ENCODE measurements at regions not wholly inside any gene's neighbourhood (a gene's known extent, or its start where the extent isn't known, plus 50 kb on each side); places are given as distances from the start of the nearest gene placed in this dataset.

DNA sequence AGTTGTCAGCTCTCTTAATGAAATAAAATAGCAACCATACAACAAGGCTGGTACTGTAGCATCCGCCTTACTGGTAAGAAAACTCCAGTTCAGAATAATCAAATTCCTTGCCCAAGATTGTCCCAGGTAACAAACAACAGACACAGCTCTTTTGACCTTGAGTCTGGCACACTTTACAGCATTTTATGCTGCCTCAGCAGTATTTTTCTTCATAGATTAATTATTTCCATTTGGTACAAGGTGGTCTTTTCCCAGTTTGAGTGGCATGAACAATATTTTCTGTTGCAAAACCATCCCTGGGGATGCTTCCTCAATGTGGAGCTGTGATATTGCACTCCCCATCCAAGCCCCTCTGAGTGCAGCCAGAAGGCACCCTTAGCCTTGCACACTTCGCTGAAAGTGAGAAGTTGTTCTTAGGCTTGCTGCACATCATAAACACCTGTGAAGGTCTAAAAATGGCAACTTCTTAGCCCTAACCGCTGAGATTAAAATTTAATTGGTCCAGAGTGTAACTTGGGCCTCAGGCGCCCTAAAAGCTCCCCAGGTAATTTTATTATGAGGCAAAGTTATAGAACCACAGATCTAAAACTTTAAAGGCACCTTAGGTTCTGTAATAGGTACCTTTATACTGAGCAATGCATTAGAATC, 523.3 kb downstream of the CMPK2 start:
- H3K79me2 ChIP-seq (ENCODE audit: control insufficient read depth, insufficient read depth, low read length): no peaks in the 10 kb centered on the region
- no peak overlapping the region for H3K4me3 ChIP-seq (ENCODE audit: control insufficient read depth in 2 of 3, extremely low read depth in 1 of 3, insufficient read depth in 2 of 3, low read depth in 1 of 3, low read length in 3 of 3)
- H3K9me3 ChIP-seq (ENCODE audit: control insufficient read depth, low read depth, low read length): no peaks in the 10 kb centered on the region
- H3K4me1 ChIP-seq (ENCODE audit: control insufficient read depth, extremely low read depth, insufficient read depth, low read length): no peaks in the 10 kb centered on the region
- H3K27ac ChIP-seq (ENCODE audit: control insufficient read depth, insufficient read depth, low read length): no peak overlapping the region
- no peaks in the 10 kb centered on the region for H3K9me1 ChIP-seq (ENCODE audit: control insufficient read depth, extremely low read depth, insufficient read depth, low read length)
- no peak for FAIRE-seq
- no peaks in the 10 kb centered on the region for H3K27me3 ChIP-seq (ENCODE audit: control insufficient read depth, extremely low read depth, insufficient read depth, low read length)
- TF ChIP-seq EZH2 (IDR thresholded peaks at IDR 0.05; ENCODE audit: low read length): no peak
- TF ChIP-seq, protein P1, sequence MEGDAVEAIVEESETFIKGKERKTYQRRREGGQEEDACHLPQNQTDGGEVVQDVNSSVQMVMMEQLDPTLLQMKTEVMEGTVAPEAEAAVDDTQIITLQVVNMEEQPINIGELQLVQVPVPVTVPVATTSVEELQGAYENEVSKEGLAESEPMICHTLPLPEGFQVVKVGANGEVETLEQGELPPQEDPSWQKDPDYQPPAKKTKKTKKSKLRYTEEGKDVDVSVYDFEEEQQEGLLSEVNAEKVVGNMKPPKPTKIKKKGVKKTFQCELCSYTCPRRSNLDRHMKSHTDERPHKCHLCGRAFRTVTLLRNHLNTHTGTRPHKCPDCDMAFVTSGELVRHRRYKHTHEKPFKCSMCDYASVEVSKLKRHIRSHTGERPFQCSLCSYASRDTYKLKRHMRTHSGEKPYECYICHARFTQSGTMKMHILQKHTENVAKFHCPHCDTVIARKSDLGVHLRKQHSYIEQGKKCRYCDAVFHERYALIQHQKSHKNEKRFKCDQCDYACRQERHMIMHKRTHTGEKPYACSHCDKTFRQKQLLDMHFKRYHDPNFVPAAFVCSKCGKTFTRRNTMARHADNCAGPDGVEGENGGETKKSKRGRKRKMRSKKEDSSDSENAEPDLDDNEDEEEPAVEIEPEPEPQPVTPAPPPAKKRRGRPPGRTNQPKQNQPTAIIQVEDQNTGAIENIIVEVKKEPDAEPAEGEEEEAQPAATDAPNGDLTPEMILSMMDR (optimal IDR thresholded peaks at IDR 0.05 in 1 of 3, IDR thresholded peaks at IDR 0.05 in 1 of 3, conservative IDR thresholded peaks at IDR 0.05 in 1 of 3; ENCODE audit: extremely low read depth in 1 of 3, insufficient read depth in 2 of 3, low read length in 3 of 3): no peak
- no peak overlapping the region for H3K9ac ChIP-seq (ENCODE audit: control insufficient read depth, extremely low read depth, insufficient read depth, low read length)
- no peaks in the 10 kb centered on the region for H3K36me3 ChIP-seq (ENCODE audit: control insufficient read depth in 2 of 2, extremely low read depth in 1 of 2, insufficient read depth in 2 of 2, low read length in 2 of 2)
- DNase-seq (ENCODE audit: low read depth, low spot score): no peak
- no peak overlapping the region for H2AFZ ChIP-seq (ENCODE audit: control insufficient read depth, low read length)
- H3K4me2 ChIP-seq (ENCODE audit: control insufficient read depth, extremely low read depth, insufficient read depth, low read depth, low read length): no peak overlapping the region
- dilution Hi-C loops (cut with MboI; ENCODE audit: extremely low pct_ligation_motif_present, low sequenced_read_pairs): no loop called here
- no peaks in the 10 kb centered on the region for H4K20me1 ChIP-seq (ENCODE audit: control insufficient read depth, extremely low read depth, insufficient read depth, low read length)

DNA sequence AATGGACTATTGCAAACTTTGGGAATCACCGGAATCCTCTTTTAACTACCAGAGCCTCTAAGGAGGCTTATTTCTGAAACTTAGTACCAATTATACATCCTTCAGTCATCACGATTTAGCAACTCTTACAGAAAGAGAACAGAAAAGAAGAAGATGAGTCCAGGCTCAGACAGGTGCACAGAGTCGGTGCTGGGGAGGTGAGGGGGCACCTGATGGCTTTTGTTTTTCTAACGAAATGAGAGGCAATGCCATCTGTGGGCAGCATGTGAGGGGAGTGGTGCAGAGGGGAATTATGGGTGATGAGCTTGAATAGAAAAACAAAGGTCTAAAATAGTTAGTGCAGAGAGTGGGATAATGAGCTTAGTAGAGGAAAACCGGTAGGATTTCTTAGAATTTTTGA, 522.6 kb downstream of the CMPK2 start:
- dilution Hi-C loops (cut with MboI; ENCODE audit: extremely low pct_ligation_motif_present, low sequenced_read_pairs): no loop called here
- no peak for FAIRE-seq

More for the DNA sequence above, 522.6 kb downstream of the CMPK2 start:
- no peak overlapping the region for H2AFZ ChIP-seq (ENCODE audit: control insufficient read depth, low read length)
- H3K9ac ChIP-seq (ENCODE audit: control insufficient read depth, extremely low read depth, insufficient read depth, low read length): no peak overlapping the region
- H3K36me3 ChIP-seq (ENCODE audit: control insufficient read depth in 2 of 2, extremely low read depth in 1 of 2, insufficient read depth in 2 of 2, low read length in 2 of 2): no peaks in the 10 kb centered on the region
- no peak overlapping the region for H3K4me3 ChIP-seq (ENCODE audit: control insufficient read depth in 2 of 3, extremely low read depth in 1 of 3, insufficient read depth in 2 of 3, low read depth in 1 of 3, low read length in 3 of 3)
- H3K27me3 ChIP-seq (ENCODE audit: control insufficient read depth, extremely low read depth, insufficient read depth, low read length): no peaks in the 10 kb centered on the region
- H3K9me1 ChIP-seq (ENCODE audit: control insufficient read depth, extremely low read depth, insufficient read depth, low read length): no peaks in the 10 kb centered on the region
- TF ChIP-seq, protein P1 (optimal IDR thresholded peaks at IDR 0.05 in 1 of 3, IDR thresholded peaks at IDR 0.05 in 1 of 3, conservative IDR thresholded peaks at IDR 0.05 in 1 of 3; ENCODE audit: extremely low read depth in 1 of 3, insufficient read depth in 2 of 3, low read length in 3 of 3): no peak
- no peak for TF ChIP-seq EZH2 (IDR thresholded peaks at IDR 0.05; ENCODE audit: low read length)
- no peaks in the 10 kb centered on the region for H3K4me1 ChIP-seq (ENCODE audit: control insufficient read depth, extremely low read depth, insufficient read depth, low read length)
- no peak for DNase-seq (ENCODE audit: low read depth, low spot score)
- no peak overlapping the region for H3K27ac ChIP-seq (ENCODE audit: control insufficient read depth, insufficient read depth, low read length)
- H3K79me2 ChIP-seq (ENCODE audit: control insufficient read depth, insufficient read depth, low read length): no peaks in the 10 kb centered on the region
- no peaks in the 10 kb centered on the region for H4K20me1 ChIP-seq (ENCODE audit: control insufficient read depth, extremely low read depth, insufficient read depth, low read length)
- H3K4me2 ChIP-seq (ENCODE audit: control insufficient read depth, extremely low read depth, insufficient read depth, low read depth, low read length): no peak overlapping the region
- no peaks in the 10 kb centered on the region for H3K9me3 ChIP-seq (ENCODE audit: control insufficient read depth, low read depth, low read length)
